Vagina (tissue), 2 donors: ENCODE measurements at regions not wholly inside any gene's neighbourhood (a gene's known extent, or its start where the extent isn't known, plus 50 kb on each side); places are given as distances from the start of the nearest gene placed in this dataset.

Experiments used
- DNase-seq, 2 donors: peaks; one replicate each; pipeline ENCODE4 v3.0.0-alpha.2; 2017; ENCODE audit errors: extremely low spot score in 2 of 2
- H3K27ac ChIP-seq: fragments of 200-600 bp; sonication (generic); one replicate; pipeline ENCODE4 v1.5.1; 2019
- H3K27me3 ChIP-seq: fragments of 200-600 bp; sonication (generic); one replicate; pipeline ENCODE4 v1.5.1; 2019
- H3K36me3 ChIP-seq, 2 donors: fragments of 200-600 bp; sonication (generic); one replicate each; pipeline ENCODE4 v1.5.1; 2017 to 2019
- H3K4me1 ChIP-seq: fragments of 200-600 bp; sonication (generic); one replicate; pipeline ENCODE4 v1.5.1; 2019
- H3K4me3 ChIP-seq, 2 donors: fragments of 200-600 bp; sonication (generic); 1 replicate in 1 of 2; 2 replicates in 1 of 2; pipeline ENCODE4 v1.5.1; 2016 to 2019
- H3K9me3 ChIP-seq: fragments of 200-600 bp; sonication (generic); one replicate; pipeline ENCODE4 v1.5.1; 2019
- CTCF ChIP-seq, 3 experiments: fragments of 450-650 bp in 2 of 3; fragments of 200-600 bp in 1 of 3; sonication (generic) in 1 of 3; IDR thresholded peaks; one replicate each; pipeline ENCODE4 v1.5.1; 2017 to 2019; ENCODE audit warnings: antibody characterized with exemption in 3 of 3, mild to moderate bottlenecking in 2 of 3, moderate library complexity in 2 of 3
- POLR2A ChIP-seq, 2 donors: fragments of 450-650 bp; IDR thresholded peaks; one replicate each; pipeline ENCODE4 v1.6.1; 2017; ENCODE audit warnings: antibody characterized with exemption in 2 of 2, mild to moderate bottlenecking in 2 of 2, moderate library complexity in 2 of 2
- POLR2AphosphoS5 ChIP-seq, 2 donors: sonication (generic); formaldehyde crosslinking; IDR thresholded peaks; one replicate each; pipeline ENCODE4 v1.9.0; 2017; ENCODE audit warnings: antibody characterized with exemption in 2 of 2, mild to moderate bottlenecking in 2 of 2, low read depth in 1 of 2; ENCODE audit not compliant: insufficient read depth in 1 of 2
- intact Hi-C: fragments of 100-400 bp; cut with DNase I; formaldehyde crosslinking; loops from one replicate; pipeline ENCODE4 v1.15.1; 2023

DNA sequence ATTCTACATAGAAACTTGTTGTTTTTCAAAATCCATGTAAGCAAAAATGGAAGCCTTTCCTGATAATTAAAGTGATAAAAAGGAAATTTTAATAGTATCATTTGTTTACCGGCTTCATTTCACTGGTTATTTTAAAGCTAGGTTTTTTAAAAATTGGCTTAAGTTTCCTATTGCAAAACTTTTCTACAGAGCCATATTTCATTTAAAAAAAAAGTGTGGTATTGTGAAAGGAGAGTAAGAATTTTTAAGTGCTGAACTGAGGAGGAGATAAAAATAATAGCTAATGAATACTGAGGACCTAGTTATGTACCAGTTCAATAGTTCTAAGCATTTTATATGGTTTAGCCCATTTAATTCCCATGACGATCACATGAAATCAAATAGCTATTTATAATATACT lies 172.2 kb upstream of the COL1A2 start:
- TF ChIP-seq CTCF (IDR thresholded peaks at IDR 0.05) (no peak), POLR2AphosphoS5 (IDR thresholded peaks at IDR 0.05; ENCODE audit: insufficient read depth in 1 of 2, low read depth in 1 of 2) (no peak), POLR2A (IDR thresholded peaks at IDR 0.05) (no peak)
- Histone ChIP-seq H3K4me1 (no peaks in the 10 kb centered on the region), H3K4me3 (no peak overlapping the region), H3K9me3 (no peaks in the 10 kb centered on the region), H3K36me3 (no peaks in the 10 kb centered on the region), H3K27me3 (no peaks in the 10 kb centered on the region), H3K27ac (no peak overlapping the region)
- DNase-seq: no peak
- intact Hi-C loops: no loop called here

- no peak overlapping the region for H3K27ac ChIP-seq
- H3K27me3 ChIP-seq: no peaks in the 10 kb centered on the region
- H3K4me3 ChIP-seq: no peak overlapping the region
- no peak for DNase-seq
- TF ChIP-seq CTCF (IDR thresholded peaks at IDR 0.05) (no peak), POLR2A (IDR thresholded peaks at IDR 0.05) (no peak), POLR2AphosphoS5 (IDR thresholded peaks at IDR 0.05; ENCODE audit: insufficient read depth in 1 of 2, low read depth in 1 of 2) (no peak)
- no peaks in the 10 kb centered on the region for H3K36me3 ChIP-seq
- no peaks in the 10 kb centered on the region for H3K4me1 ChIP-seq
- intact Hi-C loops: no loop called here
- H3K9me3 ChIP-seq: no peaks in the 10 kb centered on the region
Observed at GRCh38 chr7:94223375-94224084, 171.2 kb upstream of the COL1A2 start.

GRCh38 chr7:94228223-94228622 lies 166.5 kb upstream of the COL1A2 start:
- intact Hi-C loops: no loop called here
- Histone ChIP-seq H3K9me3 (no peaks in the 10 kb centered on the region), H3K27ac (no peak overlapping the region), H3K4me3 (no peak overlapping the region), H3K4me1 (no peaks in the 10 kb centered on the region), H3K36me3 (no peaks in the 10 kb centered on the region), H3K27me3 (no peaks in the 10 kb centered on the region)
- TF ChIP-seq POLR2AphosphoS5 (IDR thresholded peaks at IDR 0.05; ENCODE audit: insufficient read depth in 1 of 2, low read depth in 1 of 2) (no peak), POLR2A (IDR thresholded peaks at IDR 0.05) (no peak), CTCF (IDR thresholded peaks at IDR 0.05) (no peak)
- DNase-seq: no peak

DNA sequence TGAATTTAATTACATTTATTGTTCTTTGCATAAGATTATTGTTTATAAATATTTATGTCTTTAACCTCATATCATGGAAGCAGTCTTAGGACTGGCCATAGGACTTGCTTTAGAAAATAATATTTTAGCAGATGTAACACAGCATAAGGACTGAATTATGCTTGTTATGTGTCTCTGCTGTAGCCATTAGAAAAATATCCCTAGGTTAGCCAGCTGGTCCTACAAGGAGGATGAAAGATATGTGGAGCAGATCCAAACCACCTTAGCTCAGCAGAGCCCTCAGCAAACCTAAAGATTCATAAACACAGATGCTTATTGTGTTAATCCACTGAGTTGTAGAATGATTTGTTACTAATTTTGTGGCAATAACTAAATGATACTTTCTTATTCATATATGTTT lies 166.0 kb upstream of the COL1A2 start:
- H3K9me3 ChIP-seq: no peaks in the 10 kb centered on the region
- intact Hi-C loops: no loop called here
- H3K36me3 ChIP-seq: no peaks in the 10 kb centered on the region
- DNase-seq: no peak
- H3K4me3 ChIP-seq: no peak overlapping the region
- TF ChIP-seq POLR2A (IDR thresholded peaks at IDR 0.05): no peak
- no peak for TF ChIP-seq CTCF (IDR thresholded peaks at IDR 0.05)
- no peak for TF ChIP-seq POLR2AphosphoS5 (IDR thresholded peaks at IDR 0.05; ENCODE audit: insufficient read depth in 1 of 2, low read depth in 1 of 2)
- H3K4me1 ChIP-seq: no peaks in the 10 kb centered on the region
- no peaks in the 10 kb centered on the region for H3K27me3 ChIP-seq
- no peak overlapping the region for H3K27ac ChIP-seq

DNA sequence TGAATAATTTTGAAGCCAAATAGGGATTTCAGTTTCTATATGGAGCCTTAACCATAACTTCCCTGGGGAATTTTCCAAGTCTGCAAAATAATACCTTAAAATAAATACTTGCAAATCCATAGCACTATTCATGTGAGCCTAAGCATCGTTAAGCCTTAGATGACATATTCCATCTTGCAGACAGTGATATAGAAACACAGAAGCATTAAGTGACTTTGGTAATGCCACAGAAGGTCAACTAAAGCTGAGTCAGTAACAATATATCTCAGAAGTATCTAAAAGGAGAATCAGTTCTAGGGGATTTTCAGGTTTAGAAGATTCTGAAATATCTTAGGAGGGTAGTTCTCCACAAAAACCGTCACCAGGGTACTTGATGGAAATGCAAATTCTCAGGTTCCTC lies 163.4 kb upstream of the COL1A2 start:
- Histone ChIP-seq H3K4me1 (no peaks in the 10 kb centered on the region), H3K27me3 (no peaks in the 10 kb centered on the region), H3K36me3 (no peaks in the 10 kb centered on the region), H3K9me3 (no peaks in the 10 kb centered on the region), H3K4me3 (no peak overlapping the region), H3K27ac (no peak overlapping the region)
- intact Hi-C loops: no loop called here
- DNase-seq: no peak
- TF ChIP-seq POLR2AphosphoS5 (IDR thresholded peaks at IDR 0.05; ENCODE audit: insufficient read depth in 1 of 2, low read depth in 1 of 2): no peak
- TF ChIP-seq CTCF (IDR thresholded peaks at IDR 0.05): no peak
- TF ChIP-seq POLR2A (IDR thresholded peaks at IDR 0.05): no peak
